GM12873 (cell line): ENCODE measurements at regions not wholly inside any gene's neighbourhood (a gene's known extent, or its start where the extent isn't known, plus 50 kb on each side); places are given as distances from the start of the nearest gene placed in this dataset.

Source experiments
- TF ChIP-seq, protein P1 (sequence below): IDR thresholded peaks from 2 replicates; pipeline ENCODE4 v1.5.1; 2012; ENCODE audit warnings: low read depth, mild to moderate bottlenecking, moderate library complexity, low read length, control low read depth; ENCODE audit not compliant: insufficient read depth; ENCODE audit errors: missing control alignments

DNA sequence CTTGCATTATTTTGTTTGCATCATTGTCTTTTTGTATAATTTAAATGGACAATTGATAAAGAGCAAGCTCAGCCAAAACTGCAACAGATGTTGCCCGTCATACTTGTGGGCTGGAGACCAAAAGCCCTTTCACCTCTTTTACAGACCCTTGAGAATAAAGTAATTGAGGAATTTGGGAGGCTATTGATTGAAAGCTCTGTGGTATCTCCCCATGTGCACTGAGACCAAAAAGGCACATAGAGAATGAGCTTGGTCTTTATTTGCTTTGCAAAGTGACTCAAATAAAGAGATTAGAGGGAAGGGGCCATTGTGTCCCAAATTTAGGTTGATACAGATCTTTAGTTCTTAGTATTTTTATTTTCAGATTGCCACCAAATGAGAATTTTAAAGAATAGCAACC lies 617.6 kb downstream of the TRHDE start:
- TF ChIP-seq, protein P1, sequence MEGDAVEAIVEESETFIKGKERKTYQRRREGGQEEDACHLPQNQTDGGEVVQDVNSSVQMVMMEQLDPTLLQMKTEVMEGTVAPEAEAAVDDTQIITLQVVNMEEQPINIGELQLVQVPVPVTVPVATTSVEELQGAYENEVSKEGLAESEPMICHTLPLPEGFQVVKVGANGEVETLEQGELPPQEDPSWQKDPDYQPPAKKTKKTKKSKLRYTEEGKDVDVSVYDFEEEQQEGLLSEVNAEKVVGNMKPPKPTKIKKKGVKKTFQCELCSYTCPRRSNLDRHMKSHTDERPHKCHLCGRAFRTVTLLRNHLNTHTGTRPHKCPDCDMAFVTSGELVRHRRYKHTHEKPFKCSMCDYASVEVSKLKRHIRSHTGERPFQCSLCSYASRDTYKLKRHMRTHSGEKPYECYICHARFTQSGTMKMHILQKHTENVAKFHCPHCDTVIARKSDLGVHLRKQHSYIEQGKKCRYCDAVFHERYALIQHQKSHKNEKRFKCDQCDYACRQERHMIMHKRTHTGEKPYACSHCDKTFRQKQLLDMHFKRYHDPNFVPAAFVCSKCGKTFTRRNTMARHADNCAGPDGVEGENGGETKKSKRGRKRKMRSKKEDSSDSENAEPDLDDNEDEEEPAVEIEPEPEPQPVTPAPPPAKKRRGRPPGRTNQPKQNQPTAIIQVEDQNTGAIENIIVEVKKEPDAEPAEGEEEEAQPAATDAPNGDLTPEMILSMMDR: no peak

DNA sequence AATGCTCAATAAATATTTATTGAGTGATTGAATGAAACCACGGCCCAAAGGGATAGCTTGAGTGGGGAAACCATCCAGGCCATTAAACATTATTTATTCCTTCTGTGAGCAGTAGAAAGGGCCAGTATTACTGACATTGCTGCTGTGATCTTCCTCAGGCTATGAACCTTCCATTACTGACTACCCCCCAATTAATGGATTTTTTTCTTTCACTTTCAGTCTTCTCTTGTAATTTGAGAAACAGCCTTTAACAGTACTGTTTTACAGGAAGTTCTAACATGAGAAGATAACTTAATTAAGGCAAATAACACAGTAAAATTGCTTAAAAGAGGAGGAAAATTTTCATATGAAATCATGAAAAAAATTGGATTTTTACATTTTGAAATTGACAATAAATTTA lies 629.5 kb downstream of the TRHDE start:
- TF ChIP-seq, protein P1: no peak

DNA sequence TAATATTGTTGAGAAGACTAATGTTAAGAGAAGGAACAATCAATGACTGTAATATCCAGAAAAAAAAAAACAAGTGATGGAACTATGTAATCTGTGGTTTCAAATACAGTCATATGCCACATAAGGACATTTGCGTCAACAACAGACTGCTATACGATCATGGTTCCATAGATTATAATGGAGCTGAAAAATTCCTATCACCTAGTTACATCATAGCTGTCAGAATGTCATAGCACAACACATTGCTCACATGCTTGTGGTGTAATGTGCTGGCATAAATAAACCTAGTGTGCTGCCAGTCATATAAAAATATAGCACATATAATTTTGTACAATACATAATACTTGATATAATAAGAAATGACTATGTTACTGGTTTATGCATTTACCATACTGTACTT lies 653.5 kb downstream of the TRHDE start:
- TF ChIP-seq, protein P1: no peak

DNA sequence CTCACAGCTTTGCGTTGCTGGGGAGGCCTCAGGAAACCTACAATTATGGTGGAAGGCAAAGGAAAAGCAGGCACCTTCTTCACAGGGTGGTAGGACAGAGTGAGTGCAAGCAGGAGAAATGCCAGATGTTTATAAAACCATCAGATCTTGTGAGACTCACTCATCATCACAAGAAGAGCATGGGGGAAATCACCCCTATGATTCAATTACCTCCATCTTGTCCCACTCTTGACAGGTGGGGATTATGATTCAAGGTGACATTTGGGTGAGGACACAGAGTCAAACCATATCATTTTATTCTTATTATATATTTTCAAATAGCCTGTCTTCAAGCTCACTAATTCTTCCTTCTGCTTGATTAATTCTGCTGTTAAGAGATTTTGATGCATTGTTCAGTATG lies 665.3 kb downstream of the TRHDE start:
- TF ChIP-seq, protein P1: no peak

DNA sequence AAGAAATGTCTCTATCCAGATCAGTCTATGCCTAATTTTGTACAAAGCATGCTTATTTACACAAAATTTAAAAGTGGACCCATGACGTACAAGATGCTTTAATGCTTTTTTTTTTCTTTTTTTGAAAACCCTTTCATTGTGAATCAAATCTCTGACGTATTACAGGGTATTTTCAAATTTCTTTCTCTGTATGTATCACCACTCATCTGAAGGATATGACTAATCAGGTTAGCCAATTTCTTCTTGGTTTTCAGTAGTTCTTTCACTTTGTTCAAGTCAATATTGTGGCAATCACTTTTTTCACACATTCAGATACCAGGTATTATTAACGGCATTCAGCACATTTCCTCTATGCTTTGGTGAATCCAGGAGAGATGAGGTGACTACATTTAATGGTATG lies 685.3 kb downstream of the TRHDE start:
- TF ChIP-seq, protein P1: no peak

DNA sequence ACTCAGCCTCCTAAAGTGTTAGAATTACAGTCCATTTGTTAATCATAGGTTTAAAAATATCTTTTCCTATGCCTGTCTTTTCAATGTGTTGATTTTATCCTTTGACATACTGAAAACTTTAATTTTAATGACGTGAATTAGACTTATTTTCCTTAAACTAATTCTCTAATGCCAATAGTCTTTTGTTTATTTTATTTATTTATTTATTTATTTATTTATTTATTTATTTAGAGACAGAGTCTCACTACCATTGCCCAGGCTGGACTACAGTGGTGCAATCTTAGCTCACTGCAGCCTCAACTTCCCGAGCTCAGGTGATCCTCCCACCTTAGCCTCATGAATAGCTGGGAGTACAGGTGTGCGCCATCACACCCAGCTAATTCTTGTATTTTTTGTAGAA lies 694.5 kb downstream of the TRHDE start:
- TF ChIP-seq, protein P1: no peak

DNA sequence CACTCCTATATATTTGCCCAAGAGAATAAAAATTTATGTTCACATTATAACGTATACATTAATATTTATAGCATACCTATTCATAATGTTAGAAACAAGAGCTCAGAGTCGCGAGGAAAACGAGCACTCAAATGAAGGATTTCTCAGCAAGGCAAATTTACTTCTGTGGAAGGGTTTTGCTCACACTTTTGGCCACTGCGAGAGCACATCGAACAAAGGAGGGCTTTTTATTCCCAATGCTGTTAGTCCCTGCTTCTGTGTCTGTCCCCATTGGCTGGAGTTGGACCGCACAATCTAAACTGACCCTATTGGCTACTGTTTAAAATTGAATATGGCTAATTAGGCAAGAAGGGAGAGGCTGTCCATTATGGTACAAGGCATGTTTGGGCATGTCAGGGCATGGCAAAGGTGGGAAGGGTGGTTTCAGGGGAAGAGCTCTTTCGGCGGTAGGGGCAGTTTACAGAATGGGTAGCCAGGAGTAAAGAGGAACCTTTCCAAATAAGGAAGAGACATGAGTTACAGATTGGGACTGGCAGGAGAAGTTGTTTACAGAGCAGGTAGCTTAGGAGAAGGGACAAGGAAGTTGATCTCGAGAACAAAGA lies 702.9 kb downstream of the TRHDE start:
- TF ChIP-seq, protein P1: no peak
